ENCODE measurements at regions not wholly inside any gene's neighbourhood (a gene's known extent, or its start where the extent isn't known, plus 50 kb on each side); places are given as distances from the start of the nearest gene placed in this dataset.

GRCh38 chr3:22431334-22431733 is 680.3 kb upstream of the ZNF385D start:
- TF ChIP-seq CTCF (IDR thresholded peaks at IDR 0.05) (no peak), CBX2 (IDR thresholded peaks at IDR 0.05; ENCODE audit: borderline replicate concordance, low read depth) (no peak), POLR2A (IDR thresholded peaks at IDR 0.05; ENCODE audit: low read length) (no peak), EP300 (IDR thresholded peaks at IDR 0.05) (no peak), POLR2AphosphoS2 (conservative IDR thresholded peaks at IDR 0.05; ENCODE audit: low read length) (no peak)
